Astrocyte of the cerebellum (primary cell): ENCODE measurements at regions not wholly inside any gene's neighbourhood (a gene's known extent, or its start where the extent isn't known, plus 50 kb on each side); places are given as distances from the start of the nearest gene placed in this dataset.

Source experiments
- DNase-seq: peaks from one replicate; pipeline ENCODE4 v3.0.0-alpha.2; 2011; ENCODE audit warnings: low read depth
- H3K4me3 ChIP-seq: 2 replicates; pipeline ENCODE4 v1.5.1; 2011; ENCODE audit warnings: mild to moderate bottlenecking, low read depth, low read length, moderate library complexity
- CTCF ChIP-seq: IDR thresholded peaks from 2 replicates; pipeline ENCODE4 v1.5.1; 2012; ENCODE audit warnings: low read length, low read depth, moderate library complexity, mild to moderate bottlenecking; ENCODE audit errors: missing control alignments
- in situ Hi-C: cut with HindIII; loops from 2 replicates; pipeline ENCODE4 v1.10.0; 2017; ENCODE audit warnings: low sequenced_read_pairs

DNA sequence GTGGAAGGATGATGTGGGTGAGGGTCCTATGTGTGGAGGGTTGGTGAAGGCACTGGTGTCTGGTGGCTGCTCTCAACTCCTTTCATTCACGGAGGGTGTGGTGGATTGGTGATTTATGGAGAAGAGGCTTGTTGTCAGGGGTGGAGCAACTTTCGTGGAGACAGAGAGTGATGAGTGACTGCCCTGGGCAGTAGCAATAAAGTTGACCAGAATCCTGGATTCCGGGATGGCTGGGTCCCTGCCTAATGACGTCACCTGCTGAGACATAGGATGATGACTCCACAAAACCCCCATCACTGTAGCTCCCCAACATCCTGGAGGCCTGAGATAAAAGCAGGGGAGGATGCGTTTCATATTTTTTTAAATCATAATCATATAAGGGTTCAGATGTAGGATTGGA, 193.0 kb downstream of the ACKR3 start:
- H3K4me3 ChIP-seq: no peak overlapping the region
- DNase-seq: no peak
- no peak for TF ChIP-seq CTCF
- in situ Hi-C loops: no loop called here

DNA sequence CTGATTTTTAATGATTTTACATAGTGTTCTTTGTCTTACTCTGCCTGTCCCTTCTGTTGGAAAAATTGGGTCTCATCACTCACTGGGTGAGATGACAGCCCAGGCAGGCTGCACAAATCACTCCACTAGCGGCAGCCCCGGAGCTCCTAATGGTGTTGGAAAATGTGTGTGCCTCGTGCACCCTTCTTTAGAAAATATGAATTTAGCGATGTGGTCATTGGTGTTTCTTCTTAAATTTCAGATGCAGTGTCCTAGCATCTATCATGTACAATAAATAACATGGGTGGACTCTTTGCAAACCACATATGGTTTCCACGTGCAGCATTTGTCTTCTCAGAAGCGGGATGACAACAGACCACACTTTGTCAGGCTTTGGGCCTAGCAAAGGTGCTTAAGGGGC, 194.2 kb downstream of the ACKR3 start:
- in situ Hi-C loops: no loop called here
- no peak overlapping the region for H3K4me3 ChIP-seq
- DNase-seq: no peak
- no peak for TF ChIP-seq CTCF

DNA sequence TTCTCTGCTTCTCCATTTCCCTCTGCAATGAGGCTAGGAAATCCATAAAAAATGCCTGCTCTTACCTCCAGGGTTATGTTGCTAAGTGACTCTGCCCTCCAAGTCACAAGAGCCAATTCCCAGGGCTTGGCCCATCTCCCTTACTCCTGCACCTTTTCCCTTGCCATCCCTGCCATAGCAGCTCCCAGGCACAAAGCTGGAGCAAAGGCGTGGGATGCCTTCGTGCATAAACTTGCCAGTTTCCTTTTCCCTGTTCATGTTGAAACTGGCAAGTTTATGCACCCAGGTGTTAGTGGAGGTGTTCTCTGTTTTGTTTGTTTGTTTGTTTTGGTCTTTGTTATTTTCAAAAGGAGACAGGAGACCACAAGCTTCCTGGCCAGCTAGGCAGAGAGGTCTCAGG, 195.1 kb downstream of the ACKR3 start:
- no peak overlapping the region for H3K4me3 ChIP-seq
- DNase-seq: no peak
- TF ChIP-seq CTCF: no peak
- in situ Hi-C loops: no loop called here

GRCh38 chr2:236765478-236765877, 195.9 kb downstream of the ACKR3 start:
- no peak for DNase-seq
- in situ Hi-C loops: no loop called here
- no peak for TF ChIP-seq CTCF
- H3K4me3 ChIP-seq: no peak overlapping the region

DNA sequence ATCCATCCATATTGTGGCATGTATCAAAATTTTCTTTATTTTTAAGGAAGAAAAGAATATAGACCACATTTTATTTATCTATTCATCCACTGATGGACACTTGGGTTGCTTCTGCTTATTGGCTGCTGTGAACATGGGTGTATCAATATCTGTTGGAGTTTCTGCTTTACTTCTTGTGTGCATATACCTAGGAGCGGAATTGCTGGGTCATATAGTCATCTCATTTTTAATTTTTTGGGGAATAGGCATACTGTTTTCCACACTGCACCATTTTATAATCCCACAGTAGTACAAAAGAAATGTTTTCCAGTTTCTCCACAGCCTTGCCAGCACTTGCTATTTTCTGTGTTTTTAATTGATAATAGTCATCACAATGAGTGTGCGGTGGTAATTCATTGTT, 197.2 kb downstream of the ACKR3 start:
- in situ Hi-C loops: no loop called here
- DNase-seq: no peak
- TF ChIP-seq CTCF: no peak
- no peak overlapping the region for H3K4me3 ChIP-seq

DNA sequence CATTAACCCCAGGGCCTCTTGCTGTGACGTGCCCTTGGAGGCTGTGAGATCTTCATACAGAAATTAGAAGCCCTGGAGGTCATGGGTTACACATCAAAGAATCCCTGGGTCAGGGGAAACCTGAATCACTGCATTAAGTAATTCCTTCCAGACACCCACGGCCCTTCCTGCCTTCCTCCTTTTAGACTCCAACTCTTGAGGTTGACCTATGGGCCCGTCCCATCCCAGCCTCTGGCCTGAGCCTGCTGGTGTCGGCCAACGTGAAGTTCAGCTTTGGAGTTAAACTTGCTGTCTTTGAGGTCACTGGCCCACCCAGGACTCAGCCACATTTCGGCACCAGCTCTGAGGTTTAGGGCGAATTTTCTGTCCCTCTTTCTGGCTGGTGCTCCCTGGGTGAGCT, 198.3 kb downstream of the ACKR3 start:
- H3K4me3 ChIP-seq: no peak overlapping the region
- in situ Hi-C loops: no loop called here
- TF ChIP-seq CTCF: no peak
- no peak for DNase-seq
